ENCODE measurements at regions not wholly inside any gene's neighbourhood (a gene's known extent, or its start where the extent isn't known, plus 50 kb on each side); places are given as distances from the start of the nearest gene placed in this dataset.

DNA sequence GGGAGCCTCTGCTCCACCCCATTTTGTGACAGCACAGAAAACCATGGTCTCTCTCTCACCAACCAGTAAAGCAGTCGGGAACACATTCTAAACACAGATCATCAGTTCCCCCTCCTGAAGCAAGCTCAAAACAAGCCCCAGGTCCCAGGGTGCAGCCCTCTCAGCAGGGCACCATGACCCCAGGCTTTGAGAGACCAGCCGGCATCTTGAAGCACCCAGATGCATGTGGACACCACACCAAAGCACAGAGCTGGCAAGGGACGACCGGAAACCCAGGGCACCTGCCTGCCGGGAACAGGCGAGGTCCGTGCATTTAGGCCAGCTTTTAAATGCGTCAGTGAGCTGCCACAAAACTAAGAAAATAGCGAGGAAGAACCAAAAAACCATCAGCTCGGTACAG, 103.2 kb upstream of the IQSEC1 start:
- Histone ChIP-seq H3K9me2 (replicated peaks; ENCODE audit: insufficient read depth, low read length) (no peaks in the 10 kb centered on the region), H3K79me2 (ENCODE audit: low read length) (no peaks in the 10 kb centered on the region), H3K36me3 (replicated peaks; ENCODE audit: insufficient read depth, low read length) (no peaks in the 10 kb centered on the region), H3K9ac (ENCODE audit: low read length) (no peak overlapping the region), H3K27ac (ENCODE audit: low read length) (no peak overlapping the region), H3K4me2 (ENCODE audit: low read depth, low read length) (no peak overlapping the region), H3K9me3 (replicated peaks; ENCODE audit: insufficient read depth, low read length) (no peaks in the 10 kb centered on the region), H4K20me1 (ENCODE audit: insufficient read depth, low read length) (no peaks in the 10 kb centered on the region), H3K27me3 (replicated peaks; ENCODE audit: insufficient read depth, low read length) (no peaks in the 10 kb centered on the region), H3K4me3 (ENCODE audit: low read length) (no peak overlapping the region), H2AFZ (ENCODE audit: low read length) (no peak overlapping the region), H3K4me1 (ENCODE audit: low read length) (no peaks in the 10 kb centered on the region), H3F3A (ENCODE audit: insufficient read depth, low read length) (no peaks in the 10 kb centered on the region)
- no peak for DNase-seq
- TF ChIP-seq EZH2phosphoT487 (IDR thresholded peaks at IDR 0.05; ENCODE audit: low read length), result no peak
- TF ChIP-seq, protein P1, sequence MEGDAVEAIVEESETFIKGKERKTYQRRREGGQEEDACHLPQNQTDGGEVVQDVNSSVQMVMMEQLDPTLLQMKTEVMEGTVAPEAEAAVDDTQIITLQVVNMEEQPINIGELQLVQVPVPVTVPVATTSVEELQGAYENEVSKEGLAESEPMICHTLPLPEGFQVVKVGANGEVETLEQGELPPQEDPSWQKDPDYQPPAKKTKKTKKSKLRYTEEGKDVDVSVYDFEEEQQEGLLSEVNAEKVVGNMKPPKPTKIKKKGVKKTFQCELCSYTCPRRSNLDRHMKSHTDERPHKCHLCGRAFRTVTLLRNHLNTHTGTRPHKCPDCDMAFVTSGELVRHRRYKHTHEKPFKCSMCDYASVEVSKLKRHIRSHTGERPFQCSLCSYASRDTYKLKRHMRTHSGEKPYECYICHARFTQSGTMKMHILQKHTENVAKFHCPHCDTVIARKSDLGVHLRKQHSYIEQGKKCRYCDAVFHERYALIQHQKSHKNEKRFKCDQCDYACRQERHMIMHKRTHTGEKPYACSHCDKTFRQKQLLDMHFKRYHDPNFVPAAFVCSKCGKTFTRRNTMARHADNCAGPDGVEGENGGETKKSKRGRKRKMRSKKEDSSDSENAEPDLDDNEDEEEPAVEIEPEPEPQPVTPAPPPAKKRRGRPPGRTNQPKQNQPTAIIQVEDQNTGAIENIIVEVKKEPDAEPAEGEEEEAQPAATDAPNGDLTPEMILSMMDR (IDR thresholded peaks at IDR 0.05; ENCODE audit: low read length), result no peak
- no peak for TF ChIP-seq EZH2 (optimal IDR thresholded peaks at IDR 0.05; ENCODE audit: low read depth, low read length)

DNA sequence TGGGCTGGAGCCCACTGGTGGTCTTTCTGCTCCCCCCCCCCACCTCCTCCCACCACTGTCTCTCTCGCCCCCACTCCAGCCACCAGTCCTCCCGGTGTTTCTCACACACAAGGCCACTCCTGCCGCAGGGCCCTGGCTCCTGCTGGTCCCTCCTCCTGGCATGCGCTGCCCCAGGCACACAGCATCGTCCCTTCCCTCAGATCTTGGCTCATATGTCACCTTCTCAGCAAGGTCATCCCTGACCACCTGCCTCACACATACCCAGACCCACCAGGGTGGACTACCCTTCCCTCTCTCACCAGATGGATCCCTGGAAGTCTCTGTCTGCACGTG, 101.5 kb upstream of the IQSEC1 start:
- no peak overlapping the region for H3K27ac ChIP-seq (ENCODE audit: low read length)
- no peaks in the 10 kb centered on the region for H3K36me3 ChIP-seq (replicated peaks; ENCODE audit: insufficient read depth, low read length)
- H2AFZ ChIP-seq (ENCODE audit: low read length), result no peak overlapping the region
- no peaks in the 10 kb centered on the region for H3K79me2 ChIP-seq (ENCODE audit: low read length)
- no peaks in the 10 kb centered on the region for H3K9me2 ChIP-seq (replicated peaks; ENCODE audit: insufficient read depth, low read length)
- no peaks in the 10 kb centered on the region for H4K20me1 ChIP-seq (ENCODE audit: insufficient read depth, low read length)
- no peaks in the 10 kb centered on the region for H3K4me1 ChIP-seq (ENCODE audit: low read length)
- H3K27me3 ChIP-seq (replicated peaks; ENCODE audit: insufficient read depth, low read length), result no peaks in the 10 kb centered on the region
- no peak overlapping the region for H3K9ac ChIP-seq (ENCODE audit: low read length)
- DNase-seq, result no peak
- H3K4me3 ChIP-seq (ENCODE audit: low read length), result no peak overlapping the region
- H3K9me3 ChIP-seq (replicated peaks; ENCODE audit: insufficient read depth, low read length), result no peaks in the 10 kb centered on the region
- TF ChIP-seq EZH2 (optimal IDR thresholded peaks at IDR 0.05; ENCODE audit: low read depth, low read length), result no peak
- no peak for TF ChIP-seq EZH2phosphoT487 (IDR thresholded peaks at IDR 0.05; ENCODE audit: low read length)
- TF ChIP-seq, protein P1 (IDR thresholded peaks at IDR 0.05; ENCODE audit: low read length), result no peak
- H3K4me2 ChIP-seq (ENCODE audit: low read depth, low read length), result no peak overlapping the region
- H3F3A ChIP-seq (ENCODE audit: insufficient read depth, low read length), result no peaks in the 10 kb centered on the region

DNA sequence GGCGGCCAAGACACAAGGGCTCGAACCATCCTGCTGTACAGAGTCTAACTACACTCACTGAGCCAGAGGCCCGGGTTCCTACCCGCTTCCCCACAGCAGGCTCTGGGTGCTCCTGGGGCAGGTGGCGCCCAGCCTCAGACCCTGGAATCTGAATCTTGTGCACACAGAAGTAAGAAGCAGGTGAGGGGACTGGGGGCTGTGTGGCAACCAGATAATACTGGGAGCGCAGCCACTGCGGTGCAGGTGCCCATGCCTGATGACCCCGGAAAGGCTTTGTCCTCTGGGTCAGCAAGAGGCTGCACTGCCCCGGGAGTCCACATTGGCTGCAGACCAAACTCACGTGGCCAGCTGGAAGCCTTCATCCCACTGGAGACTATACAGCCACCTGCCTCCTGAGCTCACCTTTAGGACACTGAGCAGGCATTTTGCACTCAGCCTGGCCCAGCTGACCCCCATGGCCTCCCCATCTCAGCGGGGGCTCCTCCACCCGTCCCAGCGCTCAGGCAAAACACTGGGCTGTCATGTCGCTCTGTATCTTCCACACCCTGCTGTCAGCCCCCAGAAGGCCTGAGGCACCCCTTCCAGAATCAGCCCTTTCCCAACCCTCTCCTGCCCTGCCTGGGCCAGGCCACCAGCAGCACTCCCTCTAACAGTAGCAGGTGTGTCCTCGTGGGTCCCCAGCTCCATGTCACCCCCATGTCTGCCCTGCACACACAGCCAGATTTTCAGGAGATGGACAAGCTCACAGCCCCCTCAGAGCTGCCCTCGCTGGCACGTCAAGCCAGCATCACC, 101.0 kb upstream of the IQSEC1 start:
- DNase-seq, result no peak
- H3F3A ChIP-seq (ENCODE audit: insufficient read depth, low read length), result no peaks in the 10 kb centered on the region
- H3K36me3 ChIP-seq (replicated peaks; ENCODE audit: insufficient read depth, low read length), result no peaks in the 10 kb centered on the region
- H3K79me2 ChIP-seq (ENCODE audit: low read length), result no peaks in the 10 kb centered on the region
- TF ChIP-seq EZH2 (optimal IDR thresholded peaks at IDR 0.05; ENCODE audit: low read depth, low read length), result no peak
- TF ChIP-seq EZH2phosphoT487 (IDR thresholded peaks at IDR 0.05; ENCODE audit: low read length), result no peak
- TF ChIP-seq, protein P1 (IDR thresholded peaks at IDR 0.05; ENCODE audit: low read length), result no peak
- H3K9me2 ChIP-seq (replicated peaks; ENCODE audit: insufficient read depth, low read length), result no peaks in the 10 kb centered on the region
- H3K27me3 ChIP-seq (replicated peaks; ENCODE audit: insufficient read depth, low read length), result no peaks in the 10 kb centered on the region
- no peaks in the 10 kb centered on the region for H3K4me1 ChIP-seq (ENCODE audit: low read length)
- no peaks in the 10 kb centered on the region for H4K20me1 ChIP-seq (ENCODE audit: insufficient read depth, low read length)
- H3K9ac ChIP-seq (ENCODE audit: low read length), result no peak overlapping the region
- no peak overlapping the region for H3K27ac ChIP-seq (ENCODE audit: low read length)
- no peak overlapping the region for H3K4me3 ChIP-seq (ENCODE audit: low read length)
- no peak overlapping the region for H2AFZ ChIP-seq (ENCODE audit: low read length)
- no peaks in the 10 kb centered on the region for H3K9me3 ChIP-seq (replicated peaks; ENCODE audit: insufficient read depth, low read length)
- no peak overlapping the region for H3K4me2 ChIP-seq (ENCODE audit: low read depth, low read length)
